HFFc6 (cell line): ENCODE measurements at regions not wholly inside any gene's neighbourhood (a gene's known extent, or its start where the extent isn't known, plus 50 kb on each side); places are given as distances from the start of the nearest gene placed in this dataset.

Source experiments
- DNase-seq: peaks from one replicate; pipeline ENCODE4 v3.0.0-alpha.2; 2018
- H3K27ac Mint-ChIP-seq: 2 replicates; pipeline ENCODE4 v1.8.0; 2020; ENCODE audit warnings: mild to moderate bottlenecking, mixed read lengths
- H3K27me3 Mint-ChIP-seq: 2 replicates; pipeline ENCODE4 v1.8.0; 2021; ENCODE audit warnings: mild to moderate bottlenecking, moderate library complexity, mixed read lengths; ENCODE audit not compliant: insufficient read depth
- H3K36me3 Mint-ChIP-seq: 2 replicates; pipeline ENCODE4 v1.8.0; 2021; ENCODE audit warnings: low read depth, mixed read lengths
- H3K4me1 Mint-ChIP-seq: 2 replicates; pipeline ENCODE4 v1.8.0; 2020; ENCODE audit warnings: low read depth, mixed read lengths
- H3K4me3 Mint-ChIP-seq: 2 replicates; pipeline ENCODE4 v1.8.0; 2020; ENCODE audit warnings: mild to moderate bottlenecking, moderate library complexity, mixed read lengths
- H3K9me3 Mint-ChIP-seq: 2 replicates; pipeline ENCODE4 v1.8.0; 2020; ENCODE audit warnings: mild to moderate bottlenecking, mixed read lengths
- TF ChIP-seq, protein P1 (sequence below): fragments of 200-600 bp; sonication (generic); IDR thresholded peaks from 2 replicates; pipeline ENCODE4 v1.5.0; 2021; ENCODE audit warnings: antibody characterized with exemption, mild to moderate bottlenecking

GRCh38 chr9:19595003-19595402, 186.2 kb downstream of the ACER2 start:
- TF ChIP-seq, protein P1, sequence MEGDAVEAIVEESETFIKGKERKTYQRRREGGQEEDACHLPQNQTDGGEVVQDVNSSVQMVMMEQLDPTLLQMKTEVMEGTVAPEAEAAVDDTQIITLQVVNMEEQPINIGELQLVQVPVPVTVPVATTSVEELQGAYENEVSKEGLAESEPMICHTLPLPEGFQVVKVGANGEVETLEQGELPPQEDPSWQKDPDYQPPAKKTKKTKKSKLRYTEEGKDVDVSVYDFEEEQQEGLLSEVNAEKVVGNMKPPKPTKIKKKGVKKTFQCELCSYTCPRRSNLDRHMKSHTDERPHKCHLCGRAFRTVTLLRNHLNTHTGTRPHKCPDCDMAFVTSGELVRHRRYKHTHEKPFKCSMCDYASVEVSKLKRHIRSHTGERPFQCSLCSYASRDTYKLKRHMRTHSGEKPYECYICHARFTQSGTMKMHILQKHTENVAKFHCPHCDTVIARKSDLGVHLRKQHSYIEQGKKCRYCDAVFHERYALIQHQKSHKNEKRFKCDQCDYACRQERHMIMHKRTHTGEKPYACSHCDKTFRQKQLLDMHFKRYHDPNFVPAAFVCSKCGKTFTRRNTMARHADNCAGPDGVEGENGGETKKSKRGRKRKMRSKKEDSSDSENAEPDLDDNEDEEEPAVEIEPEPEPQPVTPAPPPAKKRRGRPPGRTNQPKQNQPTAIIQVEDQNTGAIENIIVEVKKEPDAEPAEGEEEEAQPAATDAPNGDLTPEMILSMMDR: no peak
- H3K9me3 Mint-ChIP-seq: peaks cover 23% of the 10 kb centered on the region
- no peaks in the 10 kb centered on the region for H3K4me1 Mint-ChIP-seq
- H3K27me3 Mint-ChIP-seq: peaks cover 4% of the 10 kb centered on the region; the same call in 1 of the 2 replicates
- H3K27ac Mint-ChIP-seq: no peak overlapping the region
- no peaks in the 10 kb centered on the region for H3K36me3 Mint-ChIP-seq
- no peak overlapping the region for H3K4me3 Mint-ChIP-seq
- DNase-seq: no peak

- Mint-ChIP-seq H3K9me3 (peaks cover 27% of the 10 kb centered on the region), H3K4me3 (no peak overlapping the region), H3K4me1 (no peaks in the 10 kb centered on the region), H3K36me3 (no peaks in the 10 kb centered on the region), H3K27me3 (no peaks in the 10 kb centered on the region), H3K27ac (no peak overlapping the region)
- TF ChIP-seq, protein P1: no peak
- no peak for DNase-seq
These were observed 178.9 kb downstream of the ACER2 start for GRCh38 chr9:19587678-19588077.

GRCh38 chr9:19583890-19584289, 175.1 kb downstream of the ACER2 start:
- TF ChIP-seq, protein P1: no peak

DNA sequence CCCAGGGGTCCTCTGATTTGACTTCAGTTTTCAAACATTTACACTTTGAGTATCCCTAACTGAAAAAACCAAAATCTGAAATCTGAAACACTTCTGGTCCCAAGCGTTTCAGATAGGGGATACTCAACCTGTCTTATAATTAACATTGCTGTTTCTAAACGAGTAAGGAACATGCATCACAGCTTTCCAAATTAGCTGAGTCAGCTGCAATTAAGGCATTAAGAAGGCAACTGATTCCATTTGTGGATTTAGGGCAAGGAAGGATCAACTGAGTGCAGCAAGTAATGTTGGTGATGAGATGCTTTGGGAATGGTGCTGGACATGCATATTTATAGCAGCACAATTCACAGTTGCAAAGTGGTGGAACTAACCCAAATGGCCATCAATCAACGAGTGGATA, 168.6 kb downstream of the ACER2 start:
- Mint-ChIP-seq H3K9me3 (peaks cover 16% of the 10 kb centered on the region), H3K27me3 (peaks cover 2% of the 10 kb centered on the region)

More at GRCh38 chr9:19583890-19584289, 175.1 kb downstream of the ACER2 start:
- Mint-ChIP-seq H3K4me1 (no peaks in the 10 kb centered on the region), H3K36me3 (no peaks in the 10 kb centered on the region), H3K9me3 (peaks cover 10% of the 10 kb centered on the region), H3K4me3 (no peak overlapping the region), H3K27me3 (peaks cover 2% of the 10 kb centered on the region), H3K27ac (no peak overlapping the region)
- no peak for DNase-seq

DNA sequence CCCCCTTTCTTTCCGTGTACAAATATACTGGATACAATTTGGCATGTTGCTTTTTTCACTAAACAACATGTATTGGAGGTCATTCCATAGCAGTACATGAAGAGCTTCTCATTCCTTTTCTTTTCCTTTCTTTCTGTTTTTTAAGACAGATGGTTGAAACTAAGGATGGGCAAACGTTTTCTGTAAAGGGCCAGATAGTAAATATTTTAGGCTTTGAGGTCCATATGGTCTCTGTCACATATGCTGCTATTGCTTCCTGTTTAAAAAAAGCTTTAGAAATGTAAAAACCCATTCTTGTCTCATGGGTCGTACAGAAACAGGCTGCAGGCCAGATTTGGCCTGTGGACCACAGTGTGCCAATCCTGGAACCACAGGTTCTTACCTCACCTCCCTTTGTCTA, 160.1 kb downstream of the ACER2 start:
- Mint-ChIP-seq H3K4me3 (no peak overlapping the region), H3K27ac (no peak overlapping the region), H3K27me3 (no peaks in the 10 kb centered on the region; the same call in 1 of the 2 replicates), H3K36me3 (no peaks in the 10 kb centered on the region), H3K4me1 (no peaks in the 10 kb centered on the region), H3K9me3 (peaks cover 10% of the 10 kb centered on the region)
- TF ChIP-seq, protein P1: no peak
- DNase-seq: no peak

More for the DNA sequence above, 168.6 kb downstream of the ACER2 start:
- Mint-ChIP-seq H3K4me1 (no peaks in the 10 kb centered on the region), H3K4me3 (no peak overlapping the region), H3K36me3 (no peaks in the 10 kb centered on the region), H3K27ac (no peak overlapping the region)
- TF ChIP-seq, protein P1: no peak
- no peak for DNase-seq
